ENCODE measurements at regions not wholly inside any gene's neighbourhood (a gene's known extent, or its start where the extent isn't known, plus 50 kb on each side); places are given as distances from the start of the nearest gene placed in this dataset.
"Not testable (repeated sequence)": the region's sequence is repeated elsewhere in the genome, so short reads cannot be mapped to it uniquely, and the experiment has no call there.

DNA sequence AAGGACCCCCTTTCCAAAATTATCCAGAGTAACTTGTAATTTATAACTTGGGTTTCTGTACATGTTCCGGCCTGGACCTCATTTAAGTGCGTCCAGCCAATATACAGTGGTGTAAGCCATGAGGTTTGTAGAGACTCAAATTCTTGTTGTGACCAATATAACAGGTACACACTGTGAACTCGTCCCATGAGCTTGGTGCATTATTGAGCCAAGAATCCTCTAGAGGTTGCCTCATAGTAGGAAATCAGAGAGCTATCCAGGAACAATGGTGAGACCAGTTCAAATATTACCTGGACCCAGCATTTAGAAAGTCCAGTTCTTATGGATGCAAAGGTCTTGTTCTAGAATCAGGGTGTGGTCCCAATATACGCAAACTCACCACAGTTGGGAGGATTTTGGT, 138.2 kb downstream of the NPIPB5 start:
- no peak for DNase-seq (ENCODE audit: low spot score)
- Histone ChIP-seq H3K36me3 (ENCODE audit: insufficient read depth, low read length) (no peaks in the 10 kb centered on the region), H2AFZ (ENCODE audit: low read length) (no peak overlapping the region), H4K20me1 (ENCODE audit: insufficient read depth, low read length) (no peaks in the 10 kb centered on the region), H3K27ac (ENCODE audit: low read depth, low read length, poor library complexity, severe bottlenecking) (no peak overlapping the region), H3K79me2 (ENCODE audit: insufficient read depth, low read depth, low read length) (no peaks in the 10 kb centered on the region), H3K4me2 (ENCODE audit: low read length) (no peak overlapping the region), H3K9me2 (ENCODE audit: insufficient read depth, low read length) (no peaks in the 10 kb centered on the region), H3K9me3 (ENCODE audit: low read length) (no peaks in the 10 kb centered on the region), H3K4me3 (ENCODE audit: low read depth, low read length, poor library complexity, severe bottlenecking) (no peak overlapping the region), H3K4me1 (ENCODE audit: insufficient read depth, low read length, poor library complexity, severe bottlenecking) (no peaks in the 10 kb centered on the region)
- ChIA-PET CTCF (ENCODE audit: unreplicated experiment) (no interaction called here), POLR2A (interaction anchor here (0.7 kb wide), 1 partner anchor 1556 kb away, joined by 6 read pairs; no protein-coding TSS in a partner anchor)
- intact Hi-C loops (cut with micrococcal nuclease; ENCODE audit: unreplicated experiment) = no loop called here
- TF ChIP-seq EZH2phosphoT487 (IDR thresholded peaks at IDR 0.05; ENCODE audit: borderline replicate concordance, low read depth, low read length) = no peak
- TF ChIP-seq, protein P1, sequence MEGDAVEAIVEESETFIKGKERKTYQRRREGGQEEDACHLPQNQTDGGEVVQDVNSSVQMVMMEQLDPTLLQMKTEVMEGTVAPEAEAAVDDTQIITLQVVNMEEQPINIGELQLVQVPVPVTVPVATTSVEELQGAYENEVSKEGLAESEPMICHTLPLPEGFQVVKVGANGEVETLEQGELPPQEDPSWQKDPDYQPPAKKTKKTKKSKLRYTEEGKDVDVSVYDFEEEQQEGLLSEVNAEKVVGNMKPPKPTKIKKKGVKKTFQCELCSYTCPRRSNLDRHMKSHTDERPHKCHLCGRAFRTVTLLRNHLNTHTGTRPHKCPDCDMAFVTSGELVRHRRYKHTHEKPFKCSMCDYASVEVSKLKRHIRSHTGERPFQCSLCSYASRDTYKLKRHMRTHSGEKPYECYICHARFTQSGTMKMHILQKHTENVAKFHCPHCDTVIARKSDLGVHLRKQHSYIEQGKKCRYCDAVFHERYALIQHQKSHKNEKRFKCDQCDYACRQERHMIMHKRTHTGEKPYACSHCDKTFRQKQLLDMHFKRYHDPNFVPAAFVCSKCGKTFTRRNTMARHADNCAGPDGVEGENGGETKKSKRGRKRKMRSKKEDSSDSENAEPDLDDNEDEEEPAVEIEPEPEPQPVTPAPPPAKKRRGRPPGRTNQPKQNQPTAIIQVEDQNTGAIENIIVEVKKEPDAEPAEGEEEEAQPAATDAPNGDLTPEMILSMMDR (conservative IDR thresholded peaks at IDR 0.05; ENCODE audit: low read length) = no peak
- BruUV-seq (replicated peaks) = no TSS peak

DNA sequence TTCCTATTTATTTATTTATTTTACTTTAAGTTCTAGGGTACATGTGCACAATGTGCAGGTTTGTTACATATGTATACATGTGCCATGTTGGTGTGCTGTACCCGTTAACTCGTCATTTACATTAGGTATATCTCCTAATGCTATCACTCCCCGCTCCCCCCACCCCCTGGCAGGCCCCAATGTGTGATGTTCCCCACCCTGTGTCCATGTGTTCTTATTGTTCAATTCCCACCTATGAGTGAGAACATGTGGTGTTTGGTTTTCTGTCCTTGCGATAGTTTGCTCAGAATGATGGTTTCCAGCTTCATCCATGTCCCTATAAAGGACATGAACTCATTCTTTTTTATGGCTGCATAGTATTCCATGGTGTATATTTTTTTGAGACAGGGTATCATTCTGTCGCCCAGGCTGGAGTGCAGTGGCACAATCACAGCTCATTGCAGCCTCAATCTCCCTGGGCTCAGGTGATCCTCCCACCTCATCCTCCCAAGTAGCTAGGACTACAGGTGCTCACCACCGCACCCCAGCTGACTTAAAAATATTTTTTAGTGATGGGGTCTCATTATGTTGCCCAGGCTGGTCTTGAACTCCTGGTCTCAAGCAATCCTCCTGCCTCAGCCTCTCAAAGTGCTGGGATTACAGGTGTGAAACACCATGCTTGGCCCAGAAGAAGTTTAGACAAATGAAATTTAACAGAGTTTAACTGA, 140.6 kb downstream of the NPIPB5 start:
- POLR2A ChIA-PET = interaction anchor here (0.7 kb wide), 1 partner anchor 10 kb away, joined by 3 read pairs; no protein-coding TSS in a partner anchor

DNA sequence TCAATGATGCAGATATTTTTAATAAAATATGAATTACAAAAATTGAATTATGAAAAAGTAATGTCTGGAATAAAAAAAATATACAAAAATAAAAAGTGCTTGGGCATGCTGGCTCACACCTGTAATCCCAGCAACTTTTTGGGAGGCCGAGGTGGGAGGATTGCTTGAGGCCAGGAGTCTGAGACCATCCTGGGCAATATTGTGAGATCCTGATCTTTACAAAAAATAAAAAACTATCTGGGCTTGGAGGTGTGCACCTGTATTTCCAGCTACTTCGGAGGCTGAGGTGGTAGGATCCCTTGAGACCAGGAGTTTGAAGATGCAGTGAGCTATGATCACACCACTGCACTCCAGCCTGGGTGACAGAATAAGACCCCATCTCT, 141.8 kb downstream of the NPIPB5 start:
- no peaks in the 10 kb centered on the region for H3K9me3 ChIP-seq (ENCODE audit: low read length)
- no peak overlapping the region for H3K27ac ChIP-seq (ENCODE audit: low read depth, low read length, poor library complexity, severe bottlenecking)
- no peak for DNase-seq (ENCODE audit: low spot score)
- H2AFZ ChIP-seq (ENCODE audit: low read length) = no peak overlapping the region
- H3K36me3 ChIP-seq (ENCODE audit: insufficient read depth, low read length) = no peaks in the 10 kb centered on the region
- no peaks in the 10 kb centered on the region for H4K20me1 ChIP-seq (ENCODE audit: insufficient read depth, low read length)
- CTCF ChIA-PET (ENCODE audit: unreplicated experiment) = no interaction called here
- H3K4me3 ChIP-seq (ENCODE audit: low read depth, low read length, poor library complexity, severe bottlenecking) = no peak overlapping the region
- H3K9me2 ChIP-seq (ENCODE audit: insufficient read depth, low read length) = no peaks in the 10 kb centered on the region
- H3K4me2 ChIP-seq (ENCODE audit: low read length) = no peak overlapping the region
- intact Hi-C loops (cut with micrococcal nuclease; ENCODE audit: unreplicated experiment) = no loop called here
- POLR2A ChIA-PET = interaction anchor here (0.5 kb wide), 1 partner anchor 425 kb away, joined by 8 read pairs; no protein-coding TSS in a partner anchor
- no TSS peak for BruUV-seq (replicated peaks)
- TF ChIP-seq EZH2phosphoT487 (IDR thresholded peaks at IDR 0.05; ENCODE audit: borderline replicate concordance, low read depth, low read length) = no peak
- TF ChIP-seq, protein P1 (conservative IDR thresholded peaks at IDR 0.05; ENCODE audit: low read length) = no peak
- H3K4me1 ChIP-seq (ENCODE audit: insufficient read depth, low read length, poor library complexity, severe bottlenecking) = no peaks in the 10 kb centered on the region
- H3K79me2 ChIP-seq (ENCODE audit: insufficient read depth, low read depth, low read length) = no peaks in the 10 kb centered on the region

More for the DNA sequence above, 140.6 kb downstream of the NPIPB5 start:
- H3K36me3 ChIP-seq (ENCODE audit: insufficient read depth, low read length); H3K27ac ChIP-seq (ENCODE audit: low read depth, low read length, poor library complexity, severe bottlenecking); H3K79me2 ChIP-seq (ENCODE audit: insufficient read depth, low read depth, low read length); H2AFZ ChIP-seq (ENCODE audit: low read length); H4K20me1 ChIP-seq (ENCODE audit: insufficient read depth, low read length); H3K9me3 ChIP-seq (ENCODE audit: low read length); H3K9me2 ChIP-seq (ENCODE audit: insufficient read depth, low read length); H3K4me1 ChIP-seq (ENCODE audit: insufficient read depth, low read length, poor library complexity, severe bottlenecking); CTCF ChIA-PET (ENCODE audit: unreplicated experiment); BruUV-seq (replicated peaks); DNase-seq (ENCODE audit: low spot score); H3K4me2 ChIP-seq (ENCODE audit: low read length); intact Hi-C loops (cut with micrococcal nuclease; ENCODE audit: unreplicated experiment); H3K4me3 ChIP-seq (ENCODE audit: low read depth, low read length, poor library complexity, severe bottlenecking): not testable (repeated sequence)

All from OCI-LY7 (cell line).